ENCODE measurements at regions not wholly inside any gene's neighbourhood (a gene's known extent, or its start where the extent isn't known, plus 50 kb on each side); places are given as distances from the start of the nearest gene placed in this dataset.

DNA sequence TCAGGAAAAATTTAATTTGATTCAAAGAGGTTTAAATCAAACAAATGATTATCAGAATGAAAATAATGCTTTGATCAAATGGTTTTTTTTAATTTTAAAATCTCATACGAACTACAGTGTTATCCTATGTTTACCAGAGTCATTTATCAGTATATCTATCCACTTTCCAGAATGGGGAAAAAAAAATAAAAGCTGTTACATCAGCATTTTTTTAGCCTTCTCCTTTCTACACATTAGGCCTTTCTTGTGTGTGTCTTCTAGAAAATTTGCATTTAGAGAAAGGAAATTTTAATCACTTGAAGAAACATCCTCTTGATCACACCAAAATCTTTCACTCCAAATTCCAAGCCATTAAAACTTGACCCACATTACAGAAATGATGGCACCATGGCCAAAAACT, 608.9 kb upstream of the ID2 start:
- no peak for DNase-seq

DNA sequence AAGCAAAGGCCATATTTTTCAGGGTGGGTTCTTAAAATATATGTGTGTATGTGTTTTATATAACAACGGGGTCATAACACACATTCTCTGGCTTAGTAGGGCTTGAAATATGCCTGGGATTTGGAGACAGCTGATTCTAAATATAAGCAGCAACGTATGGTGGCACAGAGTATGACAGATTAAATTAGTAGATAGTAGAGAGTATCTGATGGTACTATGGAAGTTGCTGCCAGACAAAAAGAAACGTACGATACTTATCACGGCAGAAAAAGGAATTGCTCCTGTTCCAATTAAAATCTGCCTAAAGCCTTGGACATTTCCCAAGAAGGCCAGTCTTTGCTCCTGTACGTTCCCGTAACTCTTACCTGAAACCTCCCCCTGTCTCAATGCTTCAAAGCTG, 607.9 kb upstream of the ID2 start:
- DNase-seq: no peak

DNA sequence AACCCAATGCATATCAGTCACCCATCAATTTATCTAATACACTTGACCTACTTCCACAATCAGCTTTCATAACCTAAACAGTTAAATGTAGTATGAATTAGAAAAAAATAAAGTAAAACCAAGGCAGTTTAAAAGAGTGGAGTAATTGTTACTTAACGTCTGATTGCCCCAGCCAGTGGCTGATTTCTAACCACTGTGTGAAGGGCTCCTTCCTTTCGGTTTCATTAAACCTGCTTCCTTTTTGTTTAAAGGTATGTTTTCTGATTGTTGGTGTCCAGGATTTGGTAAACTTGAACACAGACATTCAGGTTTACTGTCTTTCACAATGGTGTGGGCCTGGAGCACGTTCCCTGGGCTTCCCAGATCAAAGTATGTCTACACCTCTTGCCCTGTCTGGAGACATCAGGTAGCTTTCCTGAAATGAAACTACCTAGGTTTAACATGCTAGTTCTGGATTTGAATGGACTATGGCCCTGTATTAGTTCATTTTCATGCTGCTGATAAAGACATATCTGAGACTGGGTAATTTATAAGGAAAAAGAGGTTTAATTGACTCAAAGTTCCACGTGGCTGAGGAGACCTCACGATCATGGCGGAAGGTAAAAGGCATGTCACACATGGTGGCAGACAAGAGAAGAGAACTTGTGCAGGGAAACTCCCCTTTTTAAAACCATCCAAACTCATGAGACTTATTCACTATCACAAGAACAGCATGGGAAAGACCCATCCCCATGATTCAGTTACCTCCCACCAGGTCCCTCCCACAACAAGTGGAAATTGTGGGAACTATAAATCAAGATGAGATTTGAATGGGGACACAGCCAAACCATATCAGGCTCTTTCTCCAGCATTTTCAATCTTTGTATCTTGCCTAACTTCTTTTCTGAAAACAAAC, 605.2 kb upstream of the ID2 start:
- no peak for DNase-seq

DNA sequence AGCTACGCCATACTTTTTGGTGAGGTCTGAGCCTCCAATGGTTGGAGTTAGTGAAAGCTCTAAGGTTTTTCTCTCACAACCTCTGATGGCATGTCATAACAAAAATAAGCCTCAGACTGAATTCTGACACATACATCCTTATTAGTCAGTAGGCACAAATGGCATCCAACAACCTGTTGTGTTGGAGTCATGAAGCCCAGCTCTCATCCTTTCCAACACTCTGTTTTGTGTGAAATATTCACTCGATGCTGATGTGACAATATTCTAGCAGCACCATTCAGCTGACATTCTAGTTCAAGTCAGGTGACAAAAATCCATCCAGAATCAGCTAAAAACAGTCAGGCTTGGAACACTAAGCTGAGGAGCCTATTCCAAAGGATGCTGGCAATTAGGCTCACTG, 603.2 kb upstream of the ID2 start:
- DNase-seq: no peak

DNA sequence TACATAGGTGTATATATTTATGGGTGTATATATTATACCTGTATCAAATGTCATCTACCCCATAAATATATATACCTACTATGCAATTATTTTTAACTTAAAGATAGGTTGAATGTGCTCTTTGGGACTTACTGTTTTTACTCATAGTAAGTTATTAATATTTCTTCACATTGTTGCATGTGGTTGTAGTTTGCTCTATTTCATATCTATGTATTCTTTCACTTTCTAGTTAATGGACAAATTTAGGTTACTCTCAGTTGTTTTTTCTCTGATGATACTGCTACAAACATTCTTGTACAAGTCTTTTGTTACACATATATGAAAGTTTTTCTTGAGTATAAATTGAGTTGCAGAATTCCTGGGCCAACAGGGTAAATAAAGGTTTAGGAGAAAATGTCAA, 601.8 kb upstream of the ID2 start:
- DNase-seq: no peak

DNA sequence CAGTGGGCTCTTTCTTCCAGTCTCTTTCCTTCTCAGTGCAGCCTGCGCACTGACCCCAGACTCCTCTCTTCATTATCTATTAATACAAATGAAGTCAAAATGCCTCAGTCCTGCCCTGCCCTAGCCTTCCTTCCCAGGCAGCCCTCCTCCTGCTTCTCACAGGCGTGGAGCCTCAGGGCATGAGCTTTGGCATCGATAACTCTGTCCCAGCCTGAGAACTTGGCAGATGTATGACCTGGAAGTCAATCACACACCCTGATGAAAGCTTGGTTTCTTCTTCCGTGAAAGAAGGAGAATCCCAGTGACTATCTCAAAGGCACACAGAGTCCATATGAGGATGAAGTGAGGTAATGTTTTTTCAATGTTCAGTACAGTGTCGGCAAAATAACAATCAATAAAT, 600.7 kb upstream of the ID2 start:
- DNase-seq: peak in 1 of 2 experiments; percentile 1

DNA sequence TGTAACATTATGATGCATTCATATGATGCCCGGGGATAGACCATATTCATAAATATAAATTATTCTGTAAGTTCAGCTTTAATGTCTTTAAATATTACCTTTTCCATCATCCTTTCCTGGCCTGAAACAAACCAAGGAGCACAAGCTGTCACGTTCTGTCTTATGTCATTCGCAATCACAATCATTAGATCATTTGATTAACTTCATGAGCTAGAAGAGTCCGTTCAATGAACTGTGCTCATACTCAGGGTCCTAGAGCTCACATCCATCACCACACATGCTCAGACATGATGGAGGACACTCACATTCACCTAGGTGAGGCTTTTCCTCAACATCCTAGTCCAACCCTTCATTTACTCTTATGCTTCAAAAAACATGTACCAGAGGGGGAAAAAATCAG, 599.0 kb upstream of the ID2 start:
- DNase-seq: no peak

DNA sequence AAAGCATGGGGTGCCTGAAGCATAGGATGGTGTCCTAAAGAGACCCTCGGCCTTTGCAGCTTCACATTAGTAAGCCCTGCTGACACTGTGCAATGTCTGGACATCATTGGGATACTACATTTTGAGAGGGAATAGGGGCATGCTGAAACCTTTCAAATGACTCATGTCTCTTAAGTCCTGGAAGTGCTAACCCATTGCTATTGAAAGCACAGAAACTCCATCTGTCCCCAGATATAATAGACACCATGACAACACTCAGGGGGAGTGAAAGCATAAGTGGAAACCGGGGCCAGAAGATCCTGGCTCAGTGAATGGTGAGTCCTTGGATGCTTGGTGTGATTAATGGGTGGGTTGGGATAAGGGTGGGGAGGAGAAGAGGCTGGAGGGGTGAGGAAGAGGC, 595.5 kb upstream of the ID2 start:
- peak in 1 of 2 experiments; percentile 7 for DNase-seq

DNA sequence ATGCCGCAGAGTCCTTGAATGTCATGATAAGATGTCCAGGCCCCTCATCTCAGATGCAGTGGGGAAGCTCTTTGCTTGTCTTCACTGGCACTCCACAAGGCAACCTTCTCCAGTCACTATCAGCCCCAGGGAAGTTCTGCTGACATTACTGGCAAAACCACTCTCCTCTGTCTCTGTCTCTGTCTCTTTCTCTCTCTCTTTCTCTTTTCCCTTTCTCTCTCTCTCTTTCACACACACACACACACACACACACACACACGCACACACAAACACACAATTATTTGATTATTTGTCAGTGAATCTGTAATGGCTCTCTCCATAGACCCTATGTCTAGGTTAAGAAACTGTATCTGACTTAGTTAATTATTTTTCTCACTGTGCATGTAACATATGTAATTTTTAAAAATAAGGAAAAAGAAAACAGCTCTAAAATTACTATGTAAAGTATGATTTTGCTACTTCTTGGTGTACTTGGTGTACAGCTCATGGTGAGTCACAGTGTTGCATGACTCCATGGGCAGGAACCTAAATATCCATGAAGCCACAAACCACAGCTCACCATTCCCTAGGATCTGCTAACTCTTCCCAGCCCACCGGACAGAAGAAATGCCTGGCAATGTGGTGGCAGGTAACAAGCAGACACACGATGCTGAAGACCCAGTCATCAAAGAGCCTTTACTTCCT, 594.9 kb upstream of the ID2 start:
- DNase-seq: no peak

DNA sequence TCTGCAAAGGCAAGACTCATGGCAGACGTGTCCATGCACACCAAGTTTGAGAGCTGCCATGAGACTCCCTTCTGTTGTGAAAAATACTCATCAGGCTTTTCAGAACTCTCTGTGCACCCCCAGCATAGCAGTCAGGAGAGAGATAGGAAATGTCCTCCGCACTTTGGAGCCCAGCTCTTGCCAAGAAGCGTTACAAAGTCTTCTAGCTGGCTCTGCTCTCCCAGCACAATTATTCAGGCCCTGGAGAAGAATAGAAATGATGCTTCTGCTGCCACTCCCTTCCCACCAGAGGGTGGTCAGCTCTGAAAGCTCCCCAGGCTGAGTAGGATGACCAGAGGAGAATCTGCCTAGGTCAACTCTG, 594.4 kb upstream of the ID2 start:
- DNase-seq: no peak

DNA sequence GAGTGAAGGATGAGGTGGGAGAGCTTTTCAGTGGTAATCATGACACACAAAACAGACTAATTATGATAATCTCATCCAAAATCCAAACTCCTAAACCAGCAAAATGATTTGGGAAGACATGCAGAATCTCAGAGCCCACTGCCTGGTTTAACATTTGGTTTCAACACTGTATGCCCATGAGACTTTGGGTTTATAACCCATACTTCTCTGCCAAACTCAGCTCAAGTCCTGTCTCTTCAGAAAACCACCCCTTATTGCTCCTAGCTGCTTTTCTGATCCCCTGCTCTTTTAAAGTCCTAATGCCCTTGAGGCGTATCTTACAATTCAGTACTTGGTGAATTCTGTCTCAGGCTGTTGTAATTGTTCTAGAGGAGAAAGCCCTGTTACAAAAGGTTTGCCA, 593.0 kb upstream of the ID2 start:
- no peak for DNase-seq

DNA sequence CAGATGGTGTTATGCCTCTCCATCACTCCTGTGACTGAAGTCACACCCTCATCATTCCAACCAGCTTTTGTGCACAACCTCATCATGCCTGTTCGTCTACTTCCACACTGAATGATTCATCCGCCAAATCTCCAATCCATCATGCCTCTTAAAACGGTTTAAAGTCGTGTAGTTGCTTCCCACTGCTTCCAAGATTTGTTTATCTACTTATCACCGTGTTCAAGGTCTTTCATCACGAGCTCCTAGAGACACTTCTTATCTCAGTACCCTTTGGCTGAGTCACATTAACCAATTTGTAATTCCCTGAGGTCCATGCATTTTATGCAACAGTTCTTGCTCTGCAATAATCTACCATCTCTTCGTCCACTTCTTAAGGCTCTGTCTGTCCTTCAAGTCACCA, 592.3 kb upstream of the ID2 start:
- DNase-seq: no peak

DNA sequence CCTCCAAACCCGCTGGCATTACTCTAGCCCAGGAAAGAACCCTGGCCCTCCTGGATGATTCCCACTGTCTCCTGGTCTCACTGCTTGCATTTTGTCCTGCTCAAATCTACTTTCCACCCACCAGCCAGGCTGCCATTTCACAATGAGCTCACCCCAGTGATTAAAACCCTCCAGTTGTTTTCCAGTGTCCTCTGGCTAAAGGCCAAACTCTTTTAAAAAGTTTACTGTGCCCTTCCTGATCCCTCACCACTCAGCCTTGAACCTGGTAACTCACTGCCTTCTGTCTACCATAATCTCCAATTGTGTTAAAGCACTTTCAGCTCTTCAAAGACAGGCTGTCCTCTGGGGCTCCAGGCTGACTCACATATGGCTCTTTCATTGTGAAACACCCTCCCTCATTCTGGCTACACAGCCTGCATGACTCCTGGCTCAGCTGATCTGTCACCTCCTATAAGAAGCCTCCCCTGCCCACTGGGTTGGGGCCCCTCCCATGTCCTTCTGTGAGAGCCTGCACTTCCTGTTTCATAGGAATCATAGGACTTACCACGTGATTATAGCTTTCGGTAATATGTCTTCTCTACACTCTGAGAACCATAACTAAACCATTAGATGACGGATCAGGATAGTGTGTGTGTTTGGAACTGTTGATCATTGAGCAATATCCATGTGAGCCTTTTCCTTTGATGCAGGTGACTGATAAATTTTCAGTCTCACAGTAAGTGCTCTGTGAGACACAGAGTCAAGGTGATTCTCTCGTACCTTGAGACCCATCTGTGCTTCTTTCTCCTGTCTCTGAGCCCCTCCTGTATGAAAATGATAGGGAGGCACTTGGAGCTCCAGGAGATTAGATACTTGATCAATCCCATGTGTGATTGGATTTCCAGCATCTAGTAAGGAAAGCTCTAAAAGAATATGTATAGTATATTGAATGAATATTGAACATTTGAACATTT, 590.8 kb upstream of the ID2 start:
- DNase-seq: peak in 1 of 2 experiments; percentile 26

DNA sequence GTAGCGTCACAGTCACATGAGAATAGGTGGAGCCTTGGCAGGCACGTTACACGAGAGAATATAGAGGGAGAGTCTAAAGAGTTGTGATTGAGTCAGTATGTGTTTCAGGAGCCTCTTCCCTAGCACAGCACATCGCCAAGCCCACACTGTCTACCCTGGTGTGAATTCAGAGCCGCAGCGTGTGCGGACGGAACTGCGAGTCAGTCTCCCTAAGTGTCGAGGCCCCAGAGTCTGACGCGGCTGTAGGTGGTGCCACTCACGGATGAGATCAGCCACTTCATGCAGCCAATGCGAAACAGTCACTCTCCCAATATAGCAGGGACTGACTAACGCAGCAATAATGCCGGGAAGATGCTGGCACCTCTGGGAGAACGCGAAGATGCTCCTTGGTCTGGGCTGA, 587.3 kb upstream of the ID2 start:
- DNase-seq: no peak

DNA sequence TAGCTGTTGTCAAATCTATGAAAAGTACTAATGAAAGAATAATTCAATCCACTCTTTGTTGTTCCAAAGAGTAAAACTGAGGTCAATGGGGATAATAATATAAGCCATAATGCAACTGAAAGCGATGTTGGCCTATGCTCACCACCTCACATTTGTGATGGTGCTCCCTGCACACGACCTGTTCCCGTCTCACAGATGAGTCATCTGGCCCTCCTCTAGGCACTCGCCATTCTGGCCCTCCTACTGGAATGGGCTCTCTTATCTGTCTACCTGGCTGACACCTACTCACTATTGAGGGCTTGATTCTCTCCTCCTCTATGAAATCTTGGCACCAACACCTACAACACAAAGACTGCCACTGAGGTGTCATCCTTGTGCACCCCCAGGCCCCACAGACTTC, 585.9 kb upstream of the ID2 start:
- DNase-seq: no peak

DNA sequence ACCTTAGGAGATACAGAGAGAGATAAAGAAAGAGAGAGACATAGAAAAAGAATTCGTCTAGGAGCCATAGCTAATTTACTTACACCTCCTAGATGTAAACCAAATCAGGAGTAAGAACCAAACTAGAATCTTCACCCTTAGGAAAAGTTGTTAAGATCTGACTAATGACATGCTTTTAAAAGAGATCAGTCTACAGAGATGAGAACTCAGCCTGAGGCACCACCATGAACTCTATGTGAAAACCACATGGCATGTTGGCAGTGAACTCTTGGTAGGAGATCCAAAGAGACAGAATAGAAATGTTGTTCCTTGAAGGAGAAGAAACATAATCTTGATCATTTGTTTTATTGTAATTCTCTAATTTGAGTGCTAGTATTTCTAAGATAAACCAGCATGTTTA, 585.4 kb upstream of the ID2 start:
- no peak for DNase-seq

DNA sequence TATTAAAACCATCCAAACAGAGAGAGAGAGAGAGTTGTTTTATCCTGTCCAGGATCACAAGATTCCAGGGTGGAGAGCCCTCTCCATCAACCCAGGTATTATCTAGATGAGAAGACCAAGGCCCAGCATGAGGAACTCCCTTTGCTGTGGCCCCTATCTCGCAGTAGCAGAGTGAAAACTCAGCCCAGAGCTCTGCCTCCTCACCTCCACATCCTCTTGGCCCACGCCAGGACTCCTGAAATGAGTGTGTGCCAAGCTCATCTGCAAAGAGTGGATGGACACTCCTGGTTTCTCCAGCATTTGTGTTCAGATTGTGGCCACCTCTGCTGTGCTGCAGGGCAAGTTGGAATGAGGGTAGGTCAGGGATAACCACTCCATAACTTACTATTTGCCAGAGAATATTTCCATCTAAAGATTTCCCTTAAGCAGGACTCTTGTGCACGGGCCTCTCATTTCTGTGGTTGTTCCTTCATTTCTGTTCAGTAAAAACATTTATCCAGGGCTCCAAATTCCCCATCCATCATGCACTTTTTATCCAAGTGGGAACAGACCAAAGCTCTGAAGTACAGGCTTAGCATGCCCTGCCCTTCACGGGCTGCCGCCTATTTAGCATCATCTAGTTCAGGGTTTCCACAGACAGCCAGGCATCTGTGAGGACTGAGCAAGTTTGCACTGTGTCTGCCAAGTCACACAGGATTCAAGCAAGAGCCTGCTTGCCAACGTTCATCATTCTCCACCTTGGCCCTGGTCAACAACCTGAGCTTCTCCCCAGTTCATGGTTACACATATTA, 583.2 kb upstream of the ID2 start:
- DNase-seq: peak in 1 of 2 experiments; percentile 3

DNA sequence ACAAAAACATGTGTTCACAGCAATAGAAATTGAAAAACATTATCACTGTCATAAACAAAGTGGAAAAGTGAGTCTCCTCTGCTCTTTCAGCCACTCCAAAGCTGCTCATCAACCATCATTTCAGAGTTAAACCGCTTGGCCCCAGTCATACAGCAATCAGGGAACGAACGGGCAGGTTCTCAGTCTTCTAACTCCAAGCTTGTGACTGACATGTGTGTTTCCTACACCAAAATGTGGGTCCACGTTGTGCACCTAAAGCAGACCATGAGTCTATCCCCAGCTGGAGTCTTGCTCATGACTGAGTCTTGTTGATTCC, 582.6 kb upstream of the ID2 start:
- DNase-seq: no peak

DNA sequence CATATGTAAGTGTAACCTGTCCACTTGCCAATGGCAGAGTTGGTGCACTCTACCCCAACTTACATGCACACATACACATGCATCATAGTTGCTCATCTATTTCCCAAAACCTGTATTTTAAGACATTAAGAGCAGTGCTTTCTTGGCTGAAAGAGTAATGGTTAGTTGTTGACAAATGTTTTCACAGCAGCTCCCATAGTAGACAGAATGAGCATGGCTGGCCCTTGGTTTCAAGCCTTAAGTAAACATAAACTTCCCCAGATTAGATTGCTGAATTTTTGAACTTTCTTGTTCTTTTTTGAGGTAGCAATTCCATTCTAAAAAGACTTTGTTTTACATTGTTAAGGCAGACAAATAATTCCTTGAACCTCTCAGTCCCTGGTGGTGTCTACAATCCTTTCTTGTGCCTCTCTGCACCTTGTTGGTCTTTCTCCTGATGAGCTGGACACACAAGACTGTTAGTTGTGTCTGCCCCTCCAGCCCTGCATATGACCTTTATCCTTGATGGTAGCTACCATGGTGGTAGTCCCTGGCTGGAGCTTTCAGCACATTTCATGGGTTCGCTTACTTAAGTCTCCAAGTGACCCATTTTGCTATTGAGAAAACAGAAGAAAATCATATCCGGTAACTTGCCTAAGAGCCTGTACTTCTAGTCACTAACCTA, 580.1 kb upstream of the ID2 start:
- no peak for DNase-seq

DNA sequence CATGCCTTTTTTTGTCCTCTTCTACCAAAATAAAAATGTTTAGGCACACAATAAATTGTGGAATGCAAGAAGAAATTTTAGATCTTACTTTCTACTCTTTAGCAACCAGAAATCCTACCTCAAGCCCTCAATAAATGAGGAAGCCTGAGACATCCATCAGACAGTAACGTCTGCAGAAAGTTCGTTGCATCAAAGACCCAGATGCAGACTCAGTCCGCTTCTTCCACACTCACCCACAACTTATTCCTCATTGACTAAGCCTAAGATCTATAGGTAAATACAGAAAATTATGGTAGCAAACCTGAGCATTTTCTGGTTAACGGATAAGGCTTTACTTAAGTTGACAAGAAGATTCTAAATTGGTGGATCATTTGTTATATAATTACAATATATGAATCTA, 579.4 kb upstream of the ID2 start:
- no peak for DNase-seq

DNA sequence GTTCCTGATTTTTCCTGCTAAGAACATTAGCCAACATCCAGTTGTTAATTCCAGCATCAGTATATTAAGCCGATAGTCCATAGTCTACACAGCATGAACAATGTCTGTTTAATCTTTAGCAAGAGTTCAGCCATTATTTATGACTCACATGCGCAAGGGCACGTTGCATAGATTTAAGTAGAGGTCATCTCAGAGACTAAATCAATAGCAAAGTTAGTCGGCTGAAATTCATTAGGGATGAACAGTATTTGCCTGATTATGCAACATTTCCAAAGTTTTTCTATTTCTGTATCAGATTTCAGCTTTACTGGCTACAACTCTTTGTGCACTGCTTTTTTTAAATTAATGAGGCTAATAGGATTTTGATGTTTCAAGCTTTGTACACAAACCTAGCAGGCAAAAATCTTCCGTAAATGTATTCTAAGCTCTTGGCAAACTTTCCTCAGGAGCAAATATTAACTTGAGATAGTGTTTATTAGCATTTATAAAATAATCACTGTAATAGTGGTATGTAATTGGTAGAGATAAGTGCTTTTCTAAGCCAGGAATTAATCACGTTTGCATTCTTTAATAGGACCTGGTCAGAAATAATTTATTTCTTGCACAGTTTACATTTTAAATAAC, 578.7 kb upstream of the ID2 start:
- no peak for DNase-seq

DNA sequence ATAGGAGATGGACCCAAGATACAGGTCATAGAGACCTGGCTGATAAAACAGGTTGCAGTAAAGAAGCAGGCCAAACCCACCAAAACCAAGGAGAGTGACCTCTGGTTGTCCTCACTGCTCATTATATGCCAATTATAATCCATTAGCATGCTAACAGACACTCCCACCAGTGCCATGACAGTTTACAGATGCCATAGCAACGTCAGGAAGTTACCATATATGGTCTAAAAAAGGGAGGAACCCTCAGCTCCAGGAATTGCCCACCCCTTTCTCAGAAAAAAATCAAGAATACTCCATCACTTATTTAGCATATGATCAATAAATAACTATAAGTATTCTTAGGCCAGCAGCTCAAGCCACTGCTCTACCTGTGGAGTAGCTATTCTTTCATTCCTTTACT, 574.7 kb upstream of the ID2 start:
- no peak for DNase-seq
